Fibroblast of lung (primary cell): ENCODE measurements at regions not wholly inside any gene's neighbourhood (a gene's known extent, or its start where the extent isn't known, plus 50 kb on each side); places are given as distances from the start of the nearest gene placed in this dataset.

Experiments
- DNase-seq, 2 donors: peaks; one replicate each; pipeline versions ENCODE4 v3.0.0 to v3.0.0-alpha.2; 2010; ENCODE audit warnings: low read depth in 2 of 2
- H2AFZ ChIP-seq: 2 replicates; pipeline ENCODE4 v1.5.1; 2012; ENCODE audit warnings: low read length, control low read depth, inconsistent platforms
- H3K27ac ChIP-seq: 2 replicates; pipeline ENCODE4 v1.5.1; 2011; ENCODE audit warnings: low read length, control low read depth; ENCODE audit not compliant: insufficient read depth
- H3K27me3 ChIP-seq: 2 replicates; pipeline ENCODE4 v1.5.1; 2011; ENCODE audit warnings: mild to moderate bottlenecking, low read length; ENCODE audit not compliant: control insufficient read depth, insufficient read depth
- H3K36me3 ChIP-seq: 2 replicates; pipeline ENCODE4 v1.5.1; 2011; ENCODE audit warnings: low read length; ENCODE audit not compliant: control insufficient read depth, insufficient read depth
- H3K4me1 ChIP-seq: 2 replicates; pipeline ENCODE4 v1.5.1; 2011; ENCODE audit warnings: low read length; ENCODE audit not compliant: control insufficient read depth, insufficient read depth; ENCODE audit errors: extremely low read depth
- H3K4me2 ChIP-seq: 2 replicates; pipeline ENCODE4 v1.5.1; 2011; ENCODE audit warnings: low read length, control low read depth; ENCODE audit not compliant: insufficient read depth; ENCODE audit errors: extremely low read depth
- H3K4me3 ChIP-seq, 4 experiments: fragments of 200-600 bp in 1 of 4; sonication (generic) in 1 of 4; replicated peaks in 1 of 4; 2 replicates each; pipeline ENCODE4 v1.5.1; 2011 to 2016; ENCODE audit warnings: low read length in 4 of 4, low read depth in 3 of 4, mild to moderate bottlenecking in 3 of 4, control low read depth in 2 of 4, inconsistent platforms in 1 of 4, mixed read lengths in 1 of 4; ENCODE audit not compliant: insufficient read depth in 1 of 4; ENCODE audit errors: control extremely low read depth in 1 of 4
- H3K79me2 ChIP-seq: 2 replicates; pipeline ENCODE4 v1.5.1; 2012; ENCODE audit warnings: mild to moderate bottlenecking, low read length, inconsistent platforms; ENCODE audit not compliant: control insufficient read depth, insufficient read depth
- H3K9ac ChIP-seq: 2 replicates; pipeline ENCODE4 v1.5.1; 2011; ENCODE audit warnings: mild to moderate bottlenecking, low read length, control low read depth; ENCODE audit not compliant: insufficient read depth
- H3K9me3 ChIP-seq: 2 replicates; pipeline ENCODE4 v1.5.1; 2012; ENCODE audit warnings: low read depth, low read length; ENCODE audit not compliant: control insufficient read depth, insufficient read depth
- H4K20me1 ChIP-seq: 2 replicates; pipeline ENCODE4 v1.5.1; 2011; ENCODE audit warnings: low read length; ENCODE audit not compliant: control insufficient read depth, insufficient read depth; ENCODE audit errors: extremely low read depth
- CTCF ChIP-seq, 2 donors: IDR thresholded peaks in 1 of 2; conservative IDR thresholded peaks in 1 of 2; 1 replicate in 1 of 2; 2 replicates in 1 of 2; pipeline ENCODE4 v1.5.1; 2011 to 2012; ENCODE audit warnings: low read length in 2 of 2, control low read depth in 1 of 2, inconsistent platforms in 1 of 2, low read depth in 1 of 2, mild to moderate bottlenecking in 1 of 2
- EZH2 ChIP-seq: IDR thresholded peaks from 2 replicates; pipeline ENCODE4 v1.5.1; 2012; ENCODE audit warnings: low read length, control low read depth, mild to moderate bottlenecking; ENCODE audit errors: missing control alignments

GRCh38 chrX:56089376-56089775, 142.8 kb upstream of the KLF8 start:
- no peak overlapping the region for H3K27ac ChIP-seq
- no peak for TF ChIP-seq EZH2
- no peak for TF ChIP-seq CTCF (conservative IDR thresholded peaks at IDR 0.05 in 1 of 2, IDR thresholded peaks at IDR 0.05 in 1 of 2; ENCODE audit: low read depth in 1 of 2, low read length in 2 of 2)
- H4K20me1 ChIP-seq: no peaks in the 10 kb centered on the region
- no peak overlapping the region for H2AFZ ChIP-seq
- no peak overlapping the region for H3K4me3 ChIP-seq
- H3K36me3 ChIP-seq: no peaks in the 10 kb centered on the region
- H3K4me1 ChIP-seq: no peaks in the 10 kb centered on the region
- no peaks in the 10 kb centered on the region for H3K79me2 ChIP-seq
- no peak overlapping the region for H3K4me2 ChIP-seq
- H3K27me3 ChIP-seq: no peaks in the 10 kb centered on the region
- no peaks in the 10 kb centered on the region for H3K9me3 ChIP-seq
- DNase-seq: no peak
- H3K9ac ChIP-seq: no peak overlapping the region

- no peaks in the 10 kb centered on the region for H3K9me3 ChIP-seq
- H2AFZ ChIP-seq: no peak overlapping the region
- no peaks in the 10 kb centered on the region for H3K4me1 ChIP-seq
- no peaks in the 10 kb centered on the region for H3K27me3 ChIP-seq
- H3K9ac ChIP-seq: no peak overlapping the region
- no peak overlapping the region for H3K4me2 ChIP-seq
- H3K36me3 ChIP-seq: no peaks in the 10 kb centered on the region
- H3K4me3 ChIP-seq: no peak overlapping the region
- TF ChIP-seq EZH2 (no peak), CTCF (conservative IDR thresholded peaks at IDR 0.05 in 1 of 2, IDR thresholded peaks at IDR 0.05 in 1 of 2; ENCODE audit: low read depth in 1 of 2, low read length in 2 of 2) (no peak)
- H3K27ac ChIP-seq: no peak overlapping the region
- H4K20me1 ChIP-seq: no peaks in the 10 kb centered on the region
- no peaks in the 10 kb centered on the region for H3K79me2 ChIP-seq
- DNase-seq: no peak
Observed at GRCh38 chrX:56099271-56099670, 132.9 kb upstream of the KLF8 start.

- H3K4me2 ChIP-seq: no peak overlapping the region
- H3K27me3 ChIP-seq: no peaks in the 10 kb centered on the region
- H3K4me1 ChIP-seq: no peaks in the 10 kb centered on the region
- H4K20me1 ChIP-seq: no peaks in the 10 kb centered on the region
- no peaks in the 10 kb centered on the region for H3K9me3 ChIP-seq
- no peak overlapping the region for H3K4me3 ChIP-seq
- no peak overlapping the region for H3K27ac ChIP-seq
- TF ChIP-seq CTCF (conservative IDR thresholded peaks at IDR 0.05 in 1 of 2, IDR thresholded peaks at IDR 0.05 in 1 of 2; ENCODE audit: low read depth in 1 of 2, low read length in 2 of 2): no peak
- no peak for TF ChIP-seq EZH2
- H3K9ac ChIP-seq: no peak overlapping the region
- H2AFZ ChIP-seq: no peak overlapping the region
- H3K79me2 ChIP-seq: no peaks in the 10 kb centered on the region
- no peaks in the 10 kb centered on the region for H3K36me3 ChIP-seq
- no peak for DNase-seq
Observed at GRCh38 chrX:56107320-56107719, 124.8 kb upstream of the KLF8 start.
